ENCODE measurements at regions not wholly inside any gene's neighbourhood (a gene's known extent, or its start where the extent isn't known, plus 50 kb on each side); places are given as distances from the start of the nearest gene placed in this dataset. TPM values are rescaled to one million over a fixed set of nuclear protein-coding genes. Genes with fewer than 3 reads are reported as not detected.

- Histone ChIP-seq H3K27ac (ENCODE audit: low read depth, low read length, poor library complexity, severe bottlenecking) (no peak overlapping the region), H3K4me2 (ENCODE audit: low read length) (no peak overlapping the region), H3K9me3 (ENCODE audit: low read length) (no peaks in the 10 kb centered on the region), H3K79me2 (ENCODE audit: insufficient read depth, low read depth, low read length) (no peaks in the 10 kb centered on the region), H2AFZ (ENCODE audit: low read length) (no peak overlapping the region), H3K4me3 (ENCODE audit: low read depth, low read length, poor library complexity, severe bottlenecking) (no peak overlapping the region), H3K36me3 (ENCODE audit: insufficient read depth, low read length) (no peaks in the 10 kb centered on the region), H3K4me1 (ENCODE audit: insufficient read depth, low read length, poor library complexity, severe bottlenecking) (no peaks in the 10 kb centered on the region), H4K20me1 (ENCODE audit: insufficient read depth, low read length) (no peaks in the 10 kb centered on the region), H3K9me2 (ENCODE audit: insufficient read depth, low read length) (no peaks in the 10 kb centered on the region)
- POLR2A ChIA-PET = interaction anchor here (0.7 to 0.8 kb wide), 2 partner anchors 11 to 35 kb away, joined by 3 read pairs; no protein-coding TSS in a partner anchor
- no peak for TF ChIP-seq EZH2phosphoT487 (IDR thresholded peaks at IDR 0.05; ENCODE audit: borderline replicate concordance, low read depth, low read length)
- no peak for TF ChIP-seq CTCF (conservative IDR thresholded peaks at IDR 0.05; ENCODE audit: low read length)
- intact Hi-C loops (cut with micrococcal nuclease; ENCODE audit: unreplicated experiment) = no loop called here
- no TSS peak for BruUV-seq (replicated peaks)
- CTCF ChIA-PET (ENCODE audit: unreplicated experiment) = no interaction called here
- no peak for DNase-seq (ENCODE audit: low spot score)
These were observed 74.7 kb downstream of the KLF5 start for GRCh38 chr13:73133531-73133930.

GRCh38 chr13:73131247-73131646 lies 72.4 kb downstream of the KLF5 start:
- no peak for DNase-seq (ENCODE audit: low spot score)
- Histone ChIP-seq H3K9me3 (ENCODE audit: low read length) (no peaks in the 10 kb centered on the region), H3K27ac (ENCODE audit: low read depth, low read length, poor library complexity, severe bottlenecking) (no peak overlapping the region), H3K4me1 (ENCODE audit: insufficient read depth, low read length, poor library complexity, severe bottlenecking) (no peaks in the 10 kb centered on the region), H3K79me2 (ENCODE audit: insufficient read depth, low read depth, low read length) (no peaks in the 10 kb centered on the region), H3K4me3 (ENCODE audit: low read depth, low read length, poor library complexity, severe bottlenecking) (no peak overlapping the region), H4K20me1 (ENCODE audit: insufficient read depth, low read length) (no peaks in the 10 kb centered on the region), H3K9me2 (ENCODE audit: insufficient read depth, low read length) (no peaks in the 10 kb centered on the region), H3K36me3 (ENCODE audit: insufficient read depth, low read length) (no peaks in the 10 kb centered on the region), H3K4me2 (ENCODE audit: low read length) (no peak overlapping the region), H2AFZ (ENCODE audit: low read length) (no peak overlapping the region)
- CTCF ChIA-PET (ENCODE audit: unreplicated experiment) = no interaction called here
- no TSS peak for BruUV-seq (replicated peaks)
- POLR2A ChIA-PET = interaction anchor here (0.7 kb wide), 1 partner anchor 351 kb away, joined by 3 read pairs; no protein-coding TSS in a partner anchor
- intact Hi-C loops (cut with micrococcal nuclease; ENCODE audit: unreplicated experiment) = no loop called here
- TF ChIP-seq EZH2phosphoT487 (IDR thresholded peaks at IDR 0.05; ENCODE audit: borderline replicate concordance, low read depth, low read length) = no peak
- no peak for TF ChIP-seq CTCF (conservative IDR thresholded peaks at IDR 0.05; ENCODE audit: low read length)

GRCh38 chr13:73129023-73129422 lies 70.2 kb downstream of the KLF5 start:
- H3K4me1 ChIP-seq (ENCODE audit: insufficient read depth, low read length, poor library complexity, severe bottlenecking) = no peaks in the 10 kb centered on the region
- ChIA-PET CTCF (ENCODE audit: unreplicated experiment) (no interaction called here), POLR2A (no interaction called here)
- TF ChIP-seq CTCF (conservative IDR thresholded peaks at IDR 0.05; ENCODE audit: low read length) (no peak), EZH2phosphoT487 (IDR thresholded peaks at IDR 0.05; ENCODE audit: borderline replicate concordance, low read depth, low read length) (no peak)
- no peak overlapping the region for H3K27ac ChIP-seq (ENCODE audit: low read depth, low read length, poor library complexity, severe bottlenecking)
- no TSS peak for BruUV-seq (replicated peaks)
- H3K4me3 ChIP-seq (ENCODE audit: low read depth, low read length, poor library complexity, severe bottlenecking) = no peak overlapping the region
- intact Hi-C loops (cut with micrococcal nuclease; ENCODE audit: unreplicated experiment) = no loop called here
- no peaks in the 10 kb centered on the region for H4K20me1 ChIP-seq (ENCODE audit: insufficient read depth, low read length)
- DNase-seq (ENCODE audit: low spot score) = no peak
- no peaks in the 10 kb centered on the region for H3K36me3 ChIP-seq (ENCODE audit: insufficient read depth, low read length)
- H3K9me3 ChIP-seq (ENCODE audit: low read length) = no peaks in the 10 kb centered on the region
- no peak overlapping the region for H3K4me2 ChIP-seq (ENCODE audit: low read length)
- no peak overlapping the region for H2AFZ ChIP-seq (ENCODE audit: low read length)
- H3K9me2 ChIP-seq (ENCODE audit: insufficient read depth, low read length) = no peaks in the 10 kb centered on the region
- H3K79me2 ChIP-seq (ENCODE audit: insufficient read depth, low read depth, low read length) = no peaks in the 10 kb centered on the region

Small RNA genes in the stretch of these regions (small RNA-seq; reads per million reads assigned to genes)
- not detected for gene AL162376.1
- gene RNU4-10P = not detected
- not detected for gene RNY1P8
